ENCODE measurements at regions not wholly inside any gene's neighbourhood (a gene's known extent, or its start where the extent isn't known, plus 50 kb on each side); places are given as distances from the start of the nearest gene placed in this dataset.
"Not testable (repeated sequence)": the region's sequence is repeated elsewhere in the genome, so short reads cannot be mapped to it uniquely, and the experiment has no call there.

- not testable (repeated sequence) for TF ChIP-seq CTCF, POLR2A (IDR thresholded peaks at IDR 0.05)
Observed at GRCh38 chr21:6075627-6076208, 4445.7 kb upstream of the TPTE start.
